GM12892 (cell line): ENCODE measurements at regions not wholly inside any gene's neighbourhood (a gene's known extent, or its start where the extent isn't known, plus 50 kb on each side); places are given as distances from the start of the nearest gene placed in this dataset.
"Not testable (repeated sequence)": the region's sequence is repeated elsewhere in the genome, so short reads cannot be mapped to it uniquely, and the experiment has no call there.

Source experiments
- DNase-seq: peaks from one replicate; pipeline ENCODE4 v3.0.0; 2011; ENCODE audit not compliant: insufficient read length
- FAIRE-seq: peaks from 2 replicates; lab custom pipeline; 2011; peaks lifted over from hg19 to GRCh38; lab: Jason Lieb, UNC
- POLR2A ChIP-seq: IDR thresholded peaks from 2 replicates; pipeline ENCODE4 v1.6.1; 2011; ENCODE audit warnings: low read depth, low read length, control low read depth
- POLR2AphosphoS5 ChIP-seq: IDR thresholded peaks from 2 replicates; pipeline ENCODE4 v1.6.1; 2011; ENCODE audit warnings: low read depth, low read length, control low read depth
- TAF1 ChIP-seq: IDR thresholded peaks from 2 replicates; pipeline ENCODE4 v1.6.1; 2011; ENCODE audit warnings: low read depth, mild to moderate bottlenecking, control low read depth, low read length, borderline replicate concordance

- TF ChIP-seq POLR2A (no peak), TAF1 (no peak), POLR2AphosphoS5 (no peak)
- DNase-seq (no peak), FAIRE-seq (no peak)
Measured at GRCh38 chr10:53463539-53463938, 691.0 kb upstream of the MBL2 start.

GRCh38 chr10:53458007-53458406 lies 685.4 kb upstream of the MBL2 start:
- no peak for TF ChIP-seq TAF1
- no peak for TF ChIP-seq POLR2A
- TF ChIP-seq POLR2AphosphoS5 = no peak
- no peak for FAIRE-seq

DNA sequence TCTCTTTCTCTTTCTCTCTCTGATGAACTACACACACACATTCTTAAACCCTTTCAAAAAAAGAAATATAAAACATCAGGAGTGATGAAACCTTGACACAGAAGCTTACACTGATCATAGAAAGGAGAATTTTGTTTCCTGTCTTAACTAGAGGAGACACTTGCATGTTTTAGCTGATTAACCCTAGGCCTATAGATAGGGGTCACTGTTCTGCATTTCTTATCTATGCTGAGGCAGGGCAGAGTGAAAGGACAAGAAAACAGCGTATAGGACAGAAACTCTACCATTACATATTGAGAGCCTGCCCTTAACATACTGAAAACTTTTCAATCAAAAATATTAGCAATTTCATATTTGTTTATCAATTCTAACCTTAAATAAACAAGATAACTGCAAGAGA lies 680.6 kb upstream of the MBL2 start:
- no peak for TF ChIP-seq POLR2AphosphoS5
- TF ChIP-seq POLR2A = no peak
- TF ChIP-seq TAF1 = no peak
- FAIRE-seq = no peak
- no peak for DNase-seq

More at GRCh38 chr10:53458007-53458406, 685.4 kb upstream of the MBL2 start:
- DNase-seq = no peak

DNA sequence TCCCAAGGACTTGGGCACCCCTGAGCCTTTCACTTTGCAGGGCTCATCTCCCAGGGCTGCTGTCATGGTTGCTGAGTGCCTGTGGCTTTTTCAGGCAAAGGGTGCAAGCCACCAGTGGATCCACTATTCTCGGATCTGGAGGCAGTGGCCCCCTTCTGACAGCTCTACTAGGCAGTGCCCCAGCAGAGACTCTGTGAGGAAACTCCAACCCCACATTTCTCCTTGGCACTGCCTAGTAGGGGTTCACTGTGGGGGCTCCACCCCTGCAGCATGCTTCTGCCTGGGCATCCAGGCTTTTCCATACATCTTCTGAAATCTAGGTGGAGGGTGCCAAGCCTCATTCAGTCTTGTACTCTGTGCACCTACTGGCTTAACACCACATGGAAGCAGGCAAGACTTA lies 675.0 kb upstream of the MBL2 start:
- DNase-seq = no peak
- TF ChIP-seq POLR2A (no peak), POLR2AphosphoS5 (no peak), TAF1 (no peak)
- FAIRE-seq = no peak

GRCh38 chr10:53441843-53442242 lies 669.3 kb upstream of the MBL2 start:
- no peak for FAIRE-seq
- no peak for DNase-seq
- TF ChIP-seq POLR2A = no peak
- TF ChIP-seq POLR2AphosphoS5 = no peak
- no peak for TF ChIP-seq TAF1

- TF ChIP-seq POLR2A = no peak
- no peak for TF ChIP-seq POLR2AphosphoS5
- TF ChIP-seq TAF1 = no peak
- DNase-seq = no peak
Measured at GRCh38 chr10:53440601-53441000, 668.0 kb upstream of the MBL2 start.

GRCh38 chr10:53439075-53439474 lies 666.5 kb upstream of the MBL2 start:
- not testable (repeated sequence) for DNase-seq, FAIRE-seq

More at GRCh38 chr10:53440601-53441000, 668.0 kb upstream of the MBL2 start:
- no peak for FAIRE-seq

- TF ChIP-seq POLR2AphosphoS5 = no peak
- no peak for TF ChIP-seq TAF1
- TF ChIP-seq POLR2A = no peak
- FAIRE-seq = no peak
- no peak for DNase-seq
Measured at GRCh38 chr10:53434413-53434812, 661.8 kb upstream of the MBL2 start.

- TF ChIP-seq POLR2A (no peak), TAF1 (no peak), POLR2AphosphoS5 (no peak)
- DNase-seq = no peak
- FAIRE-seq = no peak
Measured at GRCh38 chr10:53432035-53432434, 659.5 kb upstream of the MBL2 start.

GRCh38 chr10:53430974-53431373 lies 658.4 kb upstream of the MBL2 start:
- no peak for FAIRE-seq
- no peak for DNase-seq
- TF ChIP-seq POLR2A (no peak), POLR2AphosphoS5 (no peak), TAF1 (no peak)

GRCh38 chr10:53430127-53430891 lies 657.7 kb upstream of the MBL2 start:
- TF ChIP-seq POLR2AphosphoS5 (no peak), TAF1 (no peak), POLR2A (no peak)
- DNase-seq (no peak), FAIRE-seq (no peak)

DNA sequence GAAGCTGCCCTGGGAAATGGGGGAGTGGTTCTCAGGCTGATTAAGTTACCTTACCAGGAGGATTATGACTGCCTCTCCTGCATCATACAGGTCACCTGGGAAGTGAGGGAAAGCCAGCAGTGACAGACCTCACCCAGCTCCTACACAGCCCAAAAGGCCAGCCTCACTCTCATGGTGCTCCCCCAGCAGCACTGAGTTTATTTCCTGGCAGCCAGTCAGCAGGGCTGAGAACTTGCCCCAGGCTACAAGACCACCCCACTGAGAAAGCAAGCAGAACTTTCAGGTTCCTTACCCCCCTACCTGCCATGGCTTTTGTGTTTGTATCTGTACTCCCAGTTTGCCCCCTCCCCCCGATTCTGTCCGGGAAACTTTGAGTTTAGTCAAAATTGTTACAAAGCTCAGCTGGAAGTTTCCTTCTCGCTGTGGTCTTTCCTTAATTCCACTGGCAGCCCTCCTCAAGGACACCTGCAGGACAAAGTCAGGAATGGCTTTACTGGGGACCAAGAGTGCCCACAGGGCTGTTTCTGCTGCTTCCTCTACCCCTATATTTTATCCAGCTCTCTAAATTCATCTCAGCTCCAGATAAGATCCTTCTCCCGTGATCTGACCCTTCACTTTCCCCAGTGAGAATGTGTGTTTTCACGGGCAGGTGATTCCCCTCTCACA lies 649.8 kb upstream of the MBL2 start:
- TF ChIP-seq TAF1 (no peak), POLR2AphosphoS5 (no peak), POLR2A (no peak)
- DNase-seq (no peak), FAIRE-seq (no peak)

DNA sequence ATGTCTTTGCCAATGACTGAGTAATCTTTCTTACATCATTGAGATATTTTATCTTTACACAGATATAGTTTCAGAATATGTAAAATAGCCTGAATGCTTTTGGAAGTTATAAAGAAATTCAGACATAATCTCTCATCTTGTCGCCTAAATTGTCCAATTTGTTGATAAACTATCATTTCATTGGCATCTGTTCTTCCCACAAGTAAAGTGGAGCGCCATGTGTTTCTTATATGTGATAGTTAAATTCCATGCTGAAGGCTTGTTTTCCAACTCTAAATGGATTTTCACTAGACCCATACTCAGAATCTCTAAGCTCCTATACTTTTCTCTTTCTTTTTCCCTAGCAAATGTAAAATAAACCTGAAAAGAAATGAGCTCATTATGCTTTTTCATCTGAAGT lies 640.1 kb upstream of the MBL2 start:
- TF ChIP-seq POLR2AphosphoS5 = no peak
- no peak for TF ChIP-seq POLR2A
- TF ChIP-seq TAF1 = no peak
- no peak for FAIRE-seq

More for the DNA sequence above, 640.1 kb upstream of the MBL2 start:
- no peak for DNase-seq
